ENCODE measurements at regions not wholly inside any gene's neighbourhood (a gene's known extent, or its start where the extent isn't known, plus 50 kb on each side); places are given as distances from the start of the nearest gene placed in this dataset.
"Not testable (repeated sequence)": the region's sequence is repeated elsewhere in the genome, so short reads cannot be mapped to it uniquely, and the experiment has no call there.

DNA sequence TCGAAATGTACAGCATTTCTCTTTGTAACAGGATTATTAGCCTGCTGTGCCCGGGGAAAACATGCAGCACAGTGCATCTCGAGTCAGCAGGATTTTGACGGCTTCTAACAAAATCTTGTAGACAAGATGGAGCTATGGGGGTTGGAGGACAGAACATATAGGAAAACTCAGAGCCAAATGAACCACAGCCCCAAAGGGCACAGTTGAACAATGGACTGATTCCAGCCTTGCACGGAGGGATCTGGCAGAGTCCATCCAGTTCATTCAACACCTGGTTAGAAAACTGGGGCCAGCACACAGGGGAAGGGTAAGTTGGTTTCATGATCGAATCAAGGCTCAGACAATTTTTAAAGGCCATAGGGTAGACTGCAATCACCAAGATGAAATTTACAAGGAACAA, 260.8 kb downstream of the OR4F29 start:
- TF ChIP-seq, protein P1, sequence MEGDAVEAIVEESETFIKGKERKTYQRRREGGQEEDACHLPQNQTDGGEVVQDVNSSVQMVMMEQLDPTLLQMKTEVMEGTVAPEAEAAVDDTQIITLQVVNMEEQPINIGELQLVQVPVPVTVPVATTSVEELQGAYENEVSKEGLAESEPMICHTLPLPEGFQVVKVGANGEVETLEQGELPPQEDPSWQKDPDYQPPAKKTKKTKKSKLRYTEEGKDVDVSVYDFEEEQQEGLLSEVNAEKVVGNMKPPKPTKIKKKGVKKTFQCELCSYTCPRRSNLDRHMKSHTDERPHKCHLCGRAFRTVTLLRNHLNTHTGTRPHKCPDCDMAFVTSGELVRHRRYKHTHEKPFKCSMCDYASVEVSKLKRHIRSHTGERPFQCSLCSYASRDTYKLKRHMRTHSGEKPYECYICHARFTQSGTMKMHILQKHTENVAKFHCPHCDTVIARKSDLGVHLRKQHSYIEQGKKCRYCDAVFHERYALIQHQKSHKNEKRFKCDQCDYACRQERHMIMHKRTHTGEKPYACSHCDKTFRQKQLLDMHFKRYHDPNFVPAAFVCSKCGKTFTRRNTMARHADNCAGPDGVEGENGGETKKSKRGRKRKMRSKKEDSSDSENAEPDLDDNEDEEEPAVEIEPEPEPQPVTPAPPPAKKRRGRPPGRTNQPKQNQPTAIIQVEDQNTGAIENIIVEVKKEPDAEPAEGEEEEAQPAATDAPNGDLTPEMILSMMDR (IDR thresholded peaks at IDR 0.05) = not testable (repeated sequence)
- TF ChIP-seq POLR2A (IDR thresholded peaks at IDR 0.05) = not testable (repeated sequence)
